CD4-positive, alpha-beta T cell treated with Interleukin-17A for 1 hour (primary cell): ENCODE measurements at regions not wholly inside any gene's neighbourhood (a gene's known extent, or its start where the extent isn't known, plus 50 kb on each side); places are given as distances from the start of the nearest gene placed in this dataset.
"Not testable (repeated sequence)": the region's sequence is repeated elsewhere in the genome, so short reads cannot be mapped to it uniquely, and the experiment has no call there.

Source experiments
- DNase-seq: peaks from one replicate; pipeline ENCODE4 v3.0.0-alpha.2; 2020

GRCh38 chr20:11672959-11673358, 244.7 kb upstream of the BTBD3 start:
- no peak for DNase-seq

DNA sequence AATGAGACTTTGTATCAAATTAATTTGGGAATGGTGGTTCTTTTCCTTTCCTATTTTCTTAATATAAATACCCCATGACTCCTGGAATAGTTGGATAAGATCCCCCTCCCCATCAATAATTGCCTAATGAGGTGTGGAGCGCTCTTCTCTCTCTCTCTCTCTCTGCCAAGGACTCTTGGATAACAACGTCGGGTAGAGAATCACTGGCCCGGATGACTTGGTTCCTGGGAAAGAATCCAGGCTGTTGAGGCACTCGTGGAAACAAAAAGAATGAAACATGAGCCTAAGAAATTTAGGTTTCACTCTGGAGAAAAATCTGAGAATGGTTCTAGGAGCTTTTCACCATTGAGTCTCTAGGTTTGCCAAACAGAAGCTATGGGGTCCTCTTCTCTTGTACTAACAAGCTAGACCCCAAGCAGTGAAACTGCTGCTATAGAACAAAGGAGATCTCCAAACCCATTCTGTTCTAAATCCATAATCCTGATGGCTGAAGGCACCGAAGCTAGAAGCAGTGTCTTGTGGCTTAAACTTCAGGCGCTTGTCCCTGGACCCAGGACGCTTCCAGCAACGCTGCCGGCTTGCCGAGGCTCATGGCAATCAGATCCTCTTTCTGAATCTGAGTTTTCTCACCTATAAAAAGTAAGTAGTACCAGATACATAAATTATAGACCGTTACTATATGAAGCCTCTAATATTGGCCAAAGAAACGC, 241.6 kb upstream of the BTBD3 start:
- no peak for DNase-seq

DNA sequence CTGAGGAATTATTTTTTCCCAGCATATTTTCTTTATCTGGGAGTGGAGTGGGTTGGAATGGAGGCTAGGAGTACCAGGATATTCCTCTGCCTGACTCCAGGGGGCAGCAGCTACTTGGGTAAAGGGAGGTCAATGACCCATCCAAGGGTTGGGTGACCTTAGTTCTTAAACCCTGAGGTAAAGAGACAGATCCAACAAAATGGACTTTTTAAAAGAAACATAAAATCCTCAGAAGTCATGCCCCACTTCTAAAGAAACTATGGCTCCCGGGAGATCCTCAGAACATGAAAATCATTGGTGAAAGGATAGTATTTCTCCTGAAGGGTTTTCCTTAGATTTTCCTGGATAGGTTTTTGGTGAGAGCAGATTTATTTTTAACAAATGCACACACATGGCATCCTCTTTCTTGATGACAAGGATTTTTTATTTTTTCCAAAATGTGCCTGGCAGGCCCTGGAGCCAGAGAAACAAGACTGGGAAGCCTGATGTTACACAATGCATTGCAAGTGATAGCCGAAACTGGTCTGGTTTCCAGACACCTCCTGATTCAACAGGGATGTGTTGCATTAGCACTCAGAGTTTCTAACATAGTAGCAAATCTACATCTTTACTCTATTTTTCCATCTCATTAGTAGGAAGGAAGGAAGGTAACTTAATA, 240.9 kb upstream of the BTBD3 start:
- no peak for DNase-seq

GRCh38 chr20:11677428-11677827, 240.3 kb upstream of the BTBD3 start:
- DNase-seq: no peak

DNA sequence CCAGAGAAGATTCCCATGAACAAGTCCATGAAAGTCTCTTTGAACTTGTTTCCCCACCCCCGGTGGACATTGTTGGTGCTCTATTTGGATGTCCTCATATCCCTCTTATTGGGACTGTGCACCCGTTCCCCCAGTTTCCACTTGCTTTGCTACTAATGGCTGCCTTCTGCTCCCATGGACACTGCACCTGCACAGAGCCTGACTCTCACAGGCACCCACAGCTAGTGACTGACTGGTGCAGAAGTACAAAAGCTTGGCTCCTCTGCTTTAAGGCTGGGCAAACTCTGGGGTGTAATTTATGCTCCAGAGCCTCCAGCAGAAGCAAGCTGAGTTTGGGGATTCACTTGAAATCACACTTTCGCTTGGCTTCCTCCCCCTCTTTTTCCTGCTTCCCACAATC, 239.9 kb upstream of the BTBD3 start:
- DNase-seq: no peak

DNA sequence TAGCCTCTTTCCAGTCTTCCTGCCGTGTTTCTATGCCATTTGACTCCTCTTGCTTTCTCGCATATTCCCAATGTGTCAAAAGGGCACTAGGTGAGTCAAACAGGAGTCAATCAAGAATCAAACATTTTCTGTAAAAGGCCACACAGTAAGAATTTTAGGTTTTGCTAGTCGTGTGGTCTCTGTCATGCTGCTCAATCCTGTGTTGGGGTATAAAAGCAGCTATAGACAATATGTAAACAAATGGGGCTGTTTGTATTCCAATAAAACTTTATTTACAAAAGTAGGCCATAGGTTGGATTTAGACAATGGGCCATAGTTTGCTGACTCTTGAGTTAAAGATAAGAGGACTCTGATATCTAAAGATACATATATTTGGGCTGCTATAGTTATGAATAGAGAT, 235.4 kb upstream of the BTBD3 start:
- no peak for DNase-seq

GRCh38 chr20:11686195-11686594, 231.5 kb upstream of the BTBD3 start:
- no peak for DNase-seq

GRCh38 chr20:11686820-11687543, 230.7 kb upstream of the BTBD3 start:
- DNase-seq: no peak

DNA sequence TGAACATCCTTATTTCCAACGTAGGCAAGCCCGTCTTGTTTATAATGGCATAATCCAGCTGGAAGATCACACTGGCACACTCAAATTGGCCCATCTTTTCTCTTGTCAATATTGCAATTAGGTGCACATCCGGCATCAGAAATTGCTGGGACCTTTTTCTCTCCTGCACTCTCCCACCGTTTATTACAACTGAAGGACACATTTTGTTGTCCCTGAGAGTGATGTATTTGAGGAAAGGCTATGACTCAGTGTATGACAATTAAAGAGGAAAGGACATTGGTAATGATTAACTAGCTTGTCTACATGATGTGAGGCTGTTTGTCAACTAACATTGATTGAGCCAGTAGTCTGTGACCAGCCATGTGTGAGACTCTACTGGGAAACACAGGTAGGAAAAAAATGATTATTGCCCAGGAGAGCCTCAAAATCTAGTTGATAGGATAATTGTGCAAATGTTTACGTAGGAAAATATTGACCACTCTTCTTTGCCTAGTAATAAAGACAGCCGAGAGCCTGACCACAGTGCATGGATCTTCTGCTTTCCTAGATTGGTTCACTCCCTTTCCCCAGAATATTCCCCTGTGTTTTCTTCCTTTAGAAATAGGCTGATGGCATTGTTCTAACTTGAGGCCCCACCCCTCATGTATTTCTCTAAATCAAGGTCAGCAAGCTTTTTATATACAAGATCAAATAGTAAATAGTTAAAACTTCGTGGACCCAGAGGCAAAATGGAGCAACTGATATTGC, 230.0 kb upstream of the BTBD3 start:
- DNase-seq: no peak

GRCh38 chr20:11689262-11689661, 228.4 kb upstream of the BTBD3 start:
- DNase-seq: no peak

DNA sequence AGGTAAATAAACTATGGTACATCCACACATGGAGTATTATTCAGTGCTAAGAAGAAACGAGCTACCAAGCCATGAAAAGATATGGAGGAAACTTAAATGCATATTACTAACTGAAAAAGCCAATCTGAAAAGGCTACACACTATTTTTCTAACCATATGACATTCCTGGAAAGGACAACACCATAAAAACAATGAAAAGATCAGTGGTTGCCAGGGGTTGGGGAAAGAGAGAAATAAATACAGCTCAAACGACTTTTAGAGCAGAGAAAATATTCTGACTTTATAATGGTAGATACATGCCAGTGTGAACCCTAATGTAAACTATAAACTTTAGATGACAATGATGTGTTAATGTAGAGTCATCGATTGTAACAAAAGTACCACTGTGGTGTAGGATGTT, 225.9 kb upstream of the BTBD3 start:
- no peak for DNase-seq

DNA sequence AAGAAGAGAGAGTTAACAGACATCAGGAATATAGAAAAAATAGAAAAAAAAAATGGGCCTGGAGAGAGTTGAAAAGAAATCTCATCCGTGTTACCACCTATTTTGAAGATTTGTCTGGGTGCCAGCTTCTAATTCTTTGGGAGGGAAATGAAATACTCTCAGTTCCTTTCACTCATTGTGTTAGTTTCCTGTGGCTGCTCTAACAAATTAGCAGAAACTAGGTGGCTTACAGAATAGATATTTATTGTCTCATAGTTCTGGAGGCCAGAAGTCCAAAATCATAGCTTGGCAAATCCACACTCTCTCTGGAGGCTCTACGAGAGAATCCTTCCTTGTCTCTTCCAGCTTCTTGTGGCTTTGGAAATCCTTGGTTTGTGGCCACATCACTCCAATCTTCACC, 225.1 kb upstream of the BTBD3 start:
- no peak for DNase-seq

- DNase-seq: no peak
Measured at GRCh38 chr20:11694467-11694866, 223.2 kb upstream of the BTBD3 start.

DNA sequence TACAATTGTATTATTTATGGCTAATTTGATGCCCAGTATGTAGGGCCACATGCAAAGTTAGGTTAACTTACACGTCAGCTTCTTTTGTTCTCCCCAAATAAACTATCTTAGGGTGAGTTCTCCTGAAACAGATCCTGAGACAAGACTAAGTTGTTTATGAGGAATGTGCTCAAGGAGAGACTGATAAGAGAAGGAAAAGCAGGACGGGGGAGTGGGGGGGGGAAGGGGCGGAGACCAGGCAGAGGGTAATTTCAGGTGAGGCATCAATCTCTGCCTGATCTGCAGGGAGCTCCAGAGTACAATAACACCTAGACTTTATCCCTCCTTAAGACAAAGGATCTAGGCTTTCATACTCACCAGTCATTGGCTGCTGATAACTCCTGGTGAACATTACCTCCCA, 220.6 kb upstream of the BTBD3 start:
- DNase-seq: no peak

- DNase-seq: no peak
Measured at GRCh38 chr20:11697646-11698045, 220.0 kb upstream of the BTBD3 start.

DNA sequence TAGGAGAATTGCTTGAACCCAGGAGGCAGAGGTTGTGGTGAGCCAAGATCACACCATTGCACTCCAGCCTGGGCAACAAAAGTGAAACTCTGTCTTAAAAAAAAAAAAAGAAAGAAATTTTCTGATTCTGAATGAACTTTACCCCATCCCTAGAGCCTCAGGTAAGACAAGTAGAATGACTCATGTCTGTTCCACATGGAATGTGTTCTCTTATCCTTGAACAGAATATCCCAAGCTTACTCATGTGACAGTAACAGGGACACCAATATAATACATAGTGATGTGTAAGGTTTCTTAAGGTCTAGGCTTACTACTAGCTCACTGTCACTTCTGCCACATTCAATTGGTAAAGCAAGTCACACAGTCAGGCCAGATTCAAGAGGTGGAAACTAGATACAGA, 219.6 kb upstream of the BTBD3 start:
- no peak for DNase-seq

DNA sequence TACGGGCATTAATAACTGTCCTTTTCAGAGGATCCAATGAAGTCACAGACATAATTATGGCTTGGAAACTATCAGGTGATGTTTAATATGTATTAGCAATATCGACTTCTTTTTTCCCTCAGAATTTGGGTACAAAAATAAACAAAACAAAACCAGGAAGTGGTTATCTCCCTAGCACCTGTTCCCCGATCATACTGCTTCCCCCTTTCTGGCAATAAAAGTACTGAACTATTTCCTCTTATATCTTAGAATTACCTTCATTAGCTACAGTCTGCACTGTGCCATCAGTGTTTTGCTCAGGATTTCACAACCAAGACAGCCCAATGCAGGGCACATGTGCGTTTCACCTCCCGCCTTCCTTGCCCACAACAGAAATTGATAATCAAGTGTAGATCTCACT, 216.9 kb upstream of the BTBD3 start:
- no peak for DNase-seq

GRCh38 chr20:11702721-11703518, 214.8 kb upstream of the BTBD3 start:
- DNase-seq: no peak

DNA sequence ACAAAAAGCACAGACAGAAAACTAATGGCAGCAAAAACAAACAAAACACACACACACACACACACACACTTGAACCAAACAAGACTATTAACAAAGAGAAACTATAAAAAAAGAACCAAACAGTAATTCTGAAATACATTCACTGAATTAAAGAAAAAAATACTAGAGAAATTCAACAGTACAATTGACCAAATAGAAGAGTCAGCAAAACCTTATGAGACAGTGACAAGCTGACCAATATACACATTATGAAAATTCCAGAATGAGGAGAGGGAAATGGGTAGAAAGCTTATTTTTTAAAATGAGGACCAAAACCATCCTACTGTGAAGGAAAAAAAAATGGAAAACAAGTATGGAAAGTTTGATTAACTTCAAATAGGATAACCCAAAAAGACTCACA, 212.2 kb upstream of the BTBD3 start:
- DNase-seq: no peak

DNA sequence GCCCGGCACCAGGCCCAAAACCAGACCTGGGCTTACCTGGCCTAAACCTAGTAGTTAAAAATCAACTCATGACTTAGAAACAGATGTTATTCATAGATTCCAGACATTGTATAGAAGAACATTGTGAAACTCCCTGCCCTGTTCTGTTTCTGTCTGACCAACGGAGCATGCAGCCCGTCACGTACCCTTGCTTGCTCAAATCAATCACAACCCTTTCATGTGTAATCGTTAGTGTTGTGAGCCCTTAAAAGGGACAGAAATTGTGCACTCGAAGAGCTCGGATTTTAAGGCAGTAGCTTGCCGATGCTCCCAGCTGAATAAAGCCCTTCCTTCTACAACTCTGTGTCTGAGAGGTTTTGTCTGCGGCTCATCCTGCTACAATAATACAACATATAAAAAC, 209.5 kb upstream of the BTBD3 start:
- DNase-seq: not testable (repeated sequence)

- no peak for DNase-seq
Measured at GRCh38 chr20:11711214-11711613, 206.5 kb upstream of the BTBD3 start.

- DNase-seq: no peak
Measured at GRCh38 chr20:11712639-11713160, 205.0 kb upstream of the BTBD3 start.
